CD14-positive monocyte (primary cell): ENCODE measurements at regions not wholly inside any gene's neighbourhood (a gene's known extent, or its start where the extent isn't known, plus 50 kb on each side); places are given as distances from the start of the nearest gene placed in this dataset.

Source experiments
- DNase-seq, 3 donors: peaks; one replicate each; pipeline ENCODE4 v3.0.0-alpha.2; 2011 to 2022
- H2AFZ ChIP-seq: 2 replicates; pipeline ENCODE4 v1.6.0; 2012; ENCODE audit warnings: mild to moderate bottlenecking, low read depth, low read length, inconsistent platforms; ENCODE audit not compliant: insufficient read depth, poor library complexity, severe bottlenecking
- H3K27ac ChIP-seq, 2 donors: 1 replicate in 1 of 2; 2 replicates in 1 of 2; pipeline ENCODE4 v1.5.1; 2012 to 2013; ENCODE audit warnings: low read length in 2 of 2, control low read depth in 1 of 2, inconsistent platforms in 1 of 2, low read depth in 1 of 2, mild to moderate bottlenecking in 1 of 2
- H3K27me3 ChIP-seq, 2 donors: one replicate each; pipeline versions ENCODE4 v1.6.0 to v1.6.1; 2011 to 2013; ENCODE audit warnings: low read length in 2 of 2; ENCODE audit not compliant: control insufficient read depth in 2 of 2, insufficient read depth in 2 of 2
- H3K36me3 ChIP-seq, 2 donors: replicated peaks in 1 of 2; 1 replicate in 1 of 2; 2 replicates in 1 of 2; pipeline versions ENCODE4 v1.5.1 to v1.6.1; 2012 to 2013; ENCODE audit warnings: low read length in 2 of 2, control low read depth in 1 of 2, inconsistent platforms in 1 of 2, mild to moderate bottlenecking in 1 of 2; ENCODE audit not compliant: insufficient read depth in 2 of 2, control insufficient read depth in 1 of 2
- H3K4me1 ChIP-seq, 2 donors: 1 replicate in 1 of 2; 2 replicates in 1 of 2; pipeline versions ENCODE4 v1.5.1 to v1.6.1; 2012 to 2013; ENCODE audit warnings: low read length in 2 of 2, control low read depth in 1 of 2, inconsistent platforms in 1 of 2, mild to moderate bottlenecking in 1 of 2, moderate library complexity in 1 of 2; ENCODE audit not compliant: insufficient read depth in 2 of 2, control insufficient read depth in 1 of 2
- H3K4me2 ChIP-seq: replicated peaks from 2 replicates; pipeline ENCODE3; 2012; ENCODE audit warnings: low read length, moderate library complexity, mild to moderate bottlenecking; ENCODE audit not compliant: poor library complexity, severe bottlenecking; ENCODE audit errors: extremely low read depth
- H3K4me3 ChIP-seq, 3 experiments: fragments of 200-600 bp in 1 of 3; sonication (generic) in 1 of 3; replicated peaks in 1 of 3; 1 replicate in 2 of 3; 2 replicates in 1 of 3; pipeline ENCODE4 v1.5.1; 2011 to 2013; ENCODE audit warnings: low read length in 3 of 3, mild to moderate bottlenecking in 3 of 3, control low read depth in 2 of 3, low read depth in 2 of 3, inconsistent platforms in 1 of 3, moderate library complexity in 1 of 3
- H3K79me2 ChIP-seq: 2 replicates; pipeline ENCODE4 v1.6.0; 2012; ENCODE audit warnings: mild to moderate bottlenecking, control low read depth, inconsistent platforms, low read length, moderate library complexity; ENCODE audit not compliant: insufficient read depth
- H3K9ac ChIP-seq: 2 replicates; pipeline ENCODE4 v1.6.0; 2017; ENCODE audit warnings: low read length, mild to moderate bottlenecking; ENCODE audit not compliant: insufficient read depth, poor library complexity, severe bottlenecking
- H3K9me3 ChIP-seq, 2 donors: replicated peaks in 1 of 2; 1 replicate in 1 of 2; 2 replicates in 1 of 2; pipeline versions ENCODE4 v1.5.1 to v1.6.1; 2012 to 2013; ENCODE audit warnings: low read length in 2 of 2, control low read depth in 1 of 2; ENCODE audit not compliant: control insufficient read depth in 1 of 2, insufficient read depth in 1 of 2
- H4K20me1 ChIP-seq: 2 replicates; pipeline ENCODE4 v1.6.0; 2012; ENCODE audit warnings: mild to moderate bottlenecking, low read length, control low read depth, moderate library complexity; ENCODE audit not compliant: insufficient read depth
- H3K27ac Mint-ChIP-seq, 7 donors: one replicate each; pipeline ENCODE4 v1.8.0; 2020; ENCODE audit warnings: mild to moderate bottlenecking in 7 of 7, mixed read lengths in 7 of 7, moderate library complexity in 6 of 7, inconsistent platforms in 2 of 7
- H3K27me3 Mint-ChIP-seq, 3 donors: one replicate each; pipeline ENCODE4 v1.8.0; 2021 to 2022; ENCODE audit warnings: low read depth in 3 of 3, mild to moderate bottlenecking in 3 of 3, mixed read lengths in 3 of 3, moderate library complexity in 3 of 3, inconsistent platforms in 1 of 3
- H3K36me3 Mint-ChIP-seq, 2 donors: one replicate each; pipeline ENCODE4 v1.8.0; 2020; ENCODE audit warnings: mixed read lengths in 2 of 2, inconsistent platforms in 1 of 2, mild to moderate bottlenecking in 1 of 2
- H3K4me1 Mint-ChIP-seq: one replicate; pipeline ENCODE4 v1.8.0; 2020; ENCODE audit warnings: mild to moderate bottlenecking, mixed read lengths
- H3K4me3 Mint-ChIP-seq, 2 donors: one replicate each; pipeline ENCODE4 v1.8.0; 2020; ENCODE audit warnings: mild to moderate bottlenecking in 2 of 2, mixed read lengths in 2 of 2, moderate library complexity in 1 of 2
- H3K9me3 Mint-ChIP-seq, 7 donors: one replicate each; pipeline ENCODE4 v1.8.0; 2020 to 2022; ENCODE audit warnings: mixed read lengths in 7 of 7, mild to moderate bottlenecking in 6 of 7, moderate library complexity in 6 of 7, inconsistent platforms in 2 of 7
- CTCF ChIP-seq: fragments of 200-600 bp; IDR thresholded peaks from one replicate; pipeline ENCODE4 v1.8.0; 2022; ENCODE audit warnings: antibody characterized with exemption, mild to moderate bottlenecking
- WGBS: methylation state at CpG from one replicate; pipeline ENCODE4 v1.1.5; 2013; ENCODE audit warnings: missing lambda C conversion rate; ENCODE audit not compliant: insufficient coverage; 5-methylcytosine and 5-hydroxymethylcytosine counted together
- intact Hi-C, 2 donors: fragments of 100-400 bp; cut with micrococcal nuclease; formaldehyde crosslinking; loops; one replicate each; pipeline versions ENCODE4 v1.15.0 to v1.15.1; 2023

DNA sequence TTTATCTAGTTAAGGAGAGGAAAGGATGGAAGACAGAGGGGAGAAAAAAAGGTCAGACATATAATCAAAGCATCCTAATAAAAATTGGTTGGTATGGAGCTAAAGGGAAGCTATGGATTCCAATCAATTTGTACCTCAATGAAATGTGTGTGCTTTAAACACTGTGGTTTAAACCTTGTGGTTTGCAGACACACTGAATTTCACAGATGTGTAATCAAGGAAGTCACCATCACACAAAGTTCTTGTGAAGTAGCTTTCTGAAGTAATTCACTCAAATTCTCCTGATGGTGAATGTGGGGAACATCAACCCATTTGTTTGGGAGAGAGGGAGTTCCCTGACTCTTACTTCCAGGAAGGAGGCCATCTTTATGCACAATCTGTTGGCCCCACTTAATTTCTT, 243.3 kb upstream of the KRR1 start:
- H3K9ac ChIP-seq = no peak overlapping the region
- H3K4me1 Mint-ChIP-seq = no peaks in the 10 kb centered on the region
- DNase-seq = no peak
- H3K4me2 ChIP-seq = no peak overlapping the region
- no peak overlapping the region for H3K4me3 Mint-ChIP-seq
- intact Hi-C loops = no loop called here
- H3K27ac Mint-ChIP-seq = no peak overlapping the region
- H3K27ac ChIP-seq = no peak overlapping the region
- H3K27me3 ChIP-seq = no peaks in the 10 kb centered on the region
- H3K9me3 Mint-ChIP-seq = peaks cover 0 to 4% (median 0%) of the 10 kb centered on the region in 7 donors
- no peak overlapping the region for H2AFZ ChIP-seq
- H3K4me3 ChIP-seq = no peak overlapping the region
- no peaks in the 10 kb centered on the region for H3K4me1 ChIP-seq
- no peaks in the 10 kb centered on the region for H3K36me3 Mint-ChIP-seq
- H4K20me1 ChIP-seq = no peaks in the 10 kb centered on the region
- H3K9me3 ChIP-seq = no peaks in the 10 kb centered on the region
- TF ChIP-seq CTCF = no peak
- H3K36me3 ChIP-seq = no peaks in the 10 kb centered on the region
- no peaks in the 10 kb centered on the region for H3K79me2 ChIP-seq
- peaks cover 0 to 5% (median 2%) of the 10 kb centered on the region in 3 donors for H3K27me3 Mint-ChIP-seq

DNA sequence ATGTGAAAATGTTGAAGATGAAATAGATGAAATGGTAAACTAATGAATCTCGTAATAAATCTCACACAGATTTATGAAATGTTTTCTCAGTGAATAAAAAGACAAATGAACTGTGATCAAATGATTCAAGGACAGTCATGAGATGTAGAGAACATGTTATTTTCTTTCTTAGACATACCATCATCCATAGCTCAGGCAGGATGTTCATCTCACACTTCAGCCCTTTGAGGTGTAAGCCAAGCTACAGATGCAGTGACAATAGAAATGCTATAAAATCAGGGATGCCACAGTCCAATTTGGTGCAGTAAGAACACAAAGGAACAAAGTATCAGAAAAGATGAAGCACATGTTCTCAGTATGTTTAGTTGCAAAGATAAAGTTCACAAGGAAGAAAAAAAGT, 242.7 kb upstream of the KRR1 start:
- no peaks in the 10 kb centered on the region for H3K9me3 ChIP-seq
- no peaks in the 10 kb centered on the region for H3K79me2 ChIP-seq
- H3K27me3 ChIP-seq = no peaks in the 10 kb centered on the region
- no peak overlapping the region for H3K4me3 ChIP-seq
- Mint-ChIP-seq H3K9me3 (peaks cover 0 to 4% (median 0%) of the 10 kb centered on the region in 7 donors), H3K27ac (no peak overlapping the region), H3K4me1 (no peaks in the 10 kb centered on the region), H3K36me3 (no peaks in the 10 kb centered on the region), H3K27me3 (peaks cover 0 to 5% (median 2%) of the 10 kb centered on the region in 3 donors), H3K4me3 (no peak overlapping the region)
- intact Hi-C loops = no loop called here
- no peak for TF ChIP-seq CTCF
- no peak overlapping the region for H3K27ac ChIP-seq
- no peaks in the 10 kb centered on the region for H3K4me1 ChIP-seq
- no peak overlapping the region for H3K4me2 ChIP-seq
- no peak overlapping the region for H3K9ac ChIP-seq
- no CpG with 5 or more reads among the region's 1 CpG for WGBS
- no peaks in the 10 kb centered on the region for H4K20me1 ChIP-seq
- no peak for DNase-seq
- no peak overlapping the region for H2AFZ ChIP-seq
- H3K36me3 ChIP-seq = no peaks in the 10 kb centered on the region
